ENCODE measurements at regions not wholly inside any gene's neighbourhood (a gene's known extent, or its start where the extent isn't known, plus 50 kb on each side); places are given as distances from the start of the nearest gene placed in this dataset.

DNA sequence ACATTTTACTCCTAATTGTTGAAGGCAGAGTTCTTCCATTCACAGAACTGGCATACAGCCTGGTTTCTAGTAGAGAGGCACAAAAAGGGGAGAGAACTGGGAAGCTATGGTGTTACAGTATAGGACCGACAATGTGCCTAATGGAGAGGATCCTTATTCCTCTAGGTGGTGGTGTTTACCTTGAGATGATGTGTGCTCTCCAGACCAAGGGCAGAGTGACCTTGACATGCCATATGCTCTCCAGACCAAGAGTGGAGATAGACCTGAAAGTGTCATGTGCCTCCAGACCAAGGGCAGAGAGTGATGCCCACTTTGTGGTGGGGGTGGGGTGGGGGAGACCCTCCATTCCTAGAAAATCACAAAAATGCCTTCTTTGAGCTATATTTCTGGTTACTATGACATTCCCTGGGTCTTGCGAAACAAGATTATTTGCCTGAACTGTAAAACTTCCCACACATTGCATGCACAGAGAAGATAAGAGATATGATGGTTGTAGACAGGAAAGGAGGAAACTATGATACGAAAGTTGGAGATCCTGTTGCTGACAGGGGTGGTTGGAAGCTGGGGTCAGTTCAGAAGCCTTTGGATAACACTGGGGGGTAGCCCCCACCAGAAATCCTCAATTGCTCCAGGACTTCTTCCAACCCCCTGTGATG lies 119.7 kb downstream of the TEX13C start:
- TF ChIP-seq, protein P1, sequence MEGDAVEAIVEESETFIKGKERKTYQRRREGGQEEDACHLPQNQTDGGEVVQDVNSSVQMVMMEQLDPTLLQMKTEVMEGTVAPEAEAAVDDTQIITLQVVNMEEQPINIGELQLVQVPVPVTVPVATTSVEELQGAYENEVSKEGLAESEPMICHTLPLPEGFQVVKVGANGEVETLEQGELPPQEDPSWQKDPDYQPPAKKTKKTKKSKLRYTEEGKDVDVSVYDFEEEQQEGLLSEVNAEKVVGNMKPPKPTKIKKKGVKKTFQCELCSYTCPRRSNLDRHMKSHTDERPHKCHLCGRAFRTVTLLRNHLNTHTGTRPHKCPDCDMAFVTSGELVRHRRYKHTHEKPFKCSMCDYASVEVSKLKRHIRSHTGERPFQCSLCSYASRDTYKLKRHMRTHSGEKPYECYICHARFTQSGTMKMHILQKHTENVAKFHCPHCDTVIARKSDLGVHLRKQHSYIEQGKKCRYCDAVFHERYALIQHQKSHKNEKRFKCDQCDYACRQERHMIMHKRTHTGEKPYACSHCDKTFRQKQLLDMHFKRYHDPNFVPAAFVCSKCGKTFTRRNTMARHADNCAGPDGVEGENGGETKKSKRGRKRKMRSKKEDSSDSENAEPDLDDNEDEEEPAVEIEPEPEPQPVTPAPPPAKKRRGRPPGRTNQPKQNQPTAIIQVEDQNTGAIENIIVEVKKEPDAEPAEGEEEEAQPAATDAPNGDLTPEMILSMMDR (conservative IDR thresholded peaks at IDR 0.05; ENCODE audit: low read depth, low read length): no peak
- TF ChIP-seq EZH2phosphoT487 (IDR thresholded peaks at IDR 0.05; ENCODE audit: borderline replicate concordance, low read length): no peak
